Upper lobe of left lung (tissue), 4 donors: ENCODE measurements at regions not wholly inside any gene's neighbourhood (a gene's known extent, or its start where the extent isn't known, plus 50 kb on each side); places are given as distances from the start of the nearest gene placed in this dataset.

Source experiments
- CTCF ChIP-seq, 6 experiments: fragments of 450-650 bp in 4 of 6; fragments of 200-600 bp in 2 of 6; sonication (generic) in 2 of 6; IDR thresholded peaks; one replicate each; pipeline ENCODE4 v1.5.1; 2016 to 2019; ENCODE audit warnings: antibody characterized with exemption in 6 of 6
- POLR2A ChIP-seq, 4 donors: fragments of 450-650 bp; IDR thresholded peaks; one replicate each; pipeline ENCODE4 v1.5.1; 2016 to 2017; ENCODE audit warnings: antibody characterized with exemption in 4 of 4, mild to moderate bottlenecking in 2 of 4
- POLR2AphosphoS5 ChIP-seq, 2 donors: sonication (generic); formaldehyde crosslinking; IDR thresholded peaks; one replicate each; pipeline ENCODE4 v1.5.1; 2017; ENCODE audit warnings: antibody characterized with exemption in 2 of 2

- no peak for TF ChIP-seq POLR2A (IDR thresholded peaks at IDR 0.05)
- TF ChIP-seq CTCF (IDR thresholded peaks at IDR 0.05), result no peak
- no peak for TF ChIP-seq POLR2AphosphoS5 (IDR thresholded peaks at IDR 0.05)
Observed at GRCh38 chr1:43018121-43018520, 59.5 kb upstream of the SLC2A1 start.
